Fibroblast of skin of left biceps (primary cell): ENCODE measurements at regions not wholly inside any gene's neighbourhood (a gene's known extent, or its start where the extent isn't known, plus 50 kb on each side); places are given as distances from the start of the nearest gene placed in this dataset.
"Not testable (repeated sequence)": the region's sequence is repeated elsewhere in the genome, so short reads cannot be mapped to it uniquely, and the experiment has no call there.

Experiments used
- DNase-seq, 2 experiments: peaks; one replicate each; pipeline ENCODE4 v3.0.0-alpha.2; 2013; ENCODE audit warnings: low read depth in 2 of 2

GRCh38 chr6:112983713-112984261 is 636.7 kb downstream of the RFPL4B start:
- DNase-seq = no peak

GRCh38 chr6:112984899-112985298 is 637.8 kb downstream of the RFPL4B start:
- DNase-seq = no peak

DNA sequence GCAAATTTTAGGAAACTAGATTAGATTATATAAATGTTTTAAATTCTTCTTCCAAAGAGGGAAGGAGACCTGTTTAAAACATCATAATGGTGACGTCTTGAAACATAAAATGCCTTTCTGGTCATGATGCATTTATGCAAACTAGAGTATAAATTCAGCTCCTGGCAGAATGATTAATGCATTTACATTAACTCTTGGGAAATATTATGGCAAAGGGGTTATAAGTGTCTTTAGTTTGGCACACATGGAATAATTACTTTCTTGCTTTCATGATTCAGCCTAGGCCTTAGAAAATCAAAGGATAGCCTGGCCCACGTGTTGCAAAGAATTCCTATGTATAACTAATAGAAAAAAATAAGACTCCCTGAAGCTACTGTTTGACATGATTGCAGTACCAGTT is 639.2 kb downstream of the RFPL4B start:
- DNase-seq = no peak

GRCh38 chr6:112988748-112989147 is 641.6 kb downstream of the RFPL4B start:
- DNase-seq = no peak

DNA sequence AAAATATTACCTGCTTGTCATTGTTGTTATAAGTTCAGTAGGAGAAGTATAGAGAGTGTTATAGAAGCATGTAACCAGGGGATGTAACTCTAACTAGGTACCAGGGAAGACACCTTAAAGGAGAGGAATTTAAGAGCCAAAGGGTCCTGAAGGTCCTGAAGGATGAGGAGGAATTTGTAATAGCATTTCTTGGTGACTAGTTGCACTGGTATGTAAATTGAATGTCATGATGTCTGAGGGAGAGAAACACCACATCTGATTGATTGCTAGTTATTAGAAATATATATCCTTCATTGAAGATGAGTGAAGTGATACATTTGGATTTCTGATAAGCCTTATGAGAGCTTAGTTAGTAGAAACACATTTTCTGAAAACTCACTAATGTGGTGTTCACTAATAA is 643.8 kb downstream of the RFPL4B start:
- no peak for DNase-seq

DNA sequence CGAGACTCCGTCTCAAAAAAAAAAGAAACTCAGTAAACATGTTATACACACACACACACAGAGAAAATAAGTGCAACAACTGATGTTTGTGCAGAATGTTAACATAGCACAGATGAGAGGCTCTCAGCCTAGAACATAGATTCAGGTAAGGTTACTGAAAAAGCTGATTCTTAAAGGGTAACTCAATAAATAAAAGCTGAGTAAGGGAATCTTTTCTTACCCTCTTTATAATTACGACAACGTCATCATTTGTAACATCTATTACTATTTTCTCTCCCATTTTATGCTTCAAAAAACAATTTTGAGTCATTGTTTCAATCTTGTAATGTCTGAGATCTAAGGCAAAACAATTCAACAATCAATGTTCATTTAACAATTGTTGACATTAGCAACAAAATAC is 644.8 kb downstream of the RFPL4B start:
- no peak for DNase-seq

DNA sequence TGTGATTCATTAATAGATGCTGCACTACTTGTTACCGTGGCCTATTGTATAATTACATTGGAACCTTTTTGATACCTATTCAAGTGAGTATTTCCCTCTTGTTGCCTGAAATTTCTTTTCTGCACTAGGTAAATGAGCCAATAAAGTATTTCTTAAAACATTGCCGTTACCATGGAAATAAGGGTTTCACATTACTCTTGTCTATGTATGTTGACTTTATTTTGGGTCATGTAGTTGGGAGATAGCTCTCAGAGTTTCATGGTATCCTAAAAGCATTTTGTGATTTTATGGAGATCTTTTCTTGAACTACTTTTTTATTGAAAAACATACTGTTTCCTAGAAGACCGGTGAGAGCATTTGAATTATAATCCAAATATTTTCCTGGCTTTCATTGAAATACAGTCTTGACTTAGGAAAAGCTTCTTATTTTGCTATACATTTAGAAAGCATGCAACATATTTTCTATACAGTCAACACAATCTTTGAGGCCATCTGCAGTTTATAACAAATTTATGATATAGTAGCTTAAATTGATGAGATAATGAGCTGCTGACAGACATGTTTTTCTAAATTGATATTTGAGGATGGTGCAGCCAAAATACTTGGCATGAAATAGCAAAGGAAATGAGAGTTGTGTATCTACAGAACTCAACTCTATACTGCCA is 650.4 kb downstream of the RFPL4B start:
- no peak for DNase-seq

- no peak for DNase-seq
Measured at GRCh38 chr6:113004054-113004453, 656.9 kb downstream of the RFPL4B start.

DNA sequence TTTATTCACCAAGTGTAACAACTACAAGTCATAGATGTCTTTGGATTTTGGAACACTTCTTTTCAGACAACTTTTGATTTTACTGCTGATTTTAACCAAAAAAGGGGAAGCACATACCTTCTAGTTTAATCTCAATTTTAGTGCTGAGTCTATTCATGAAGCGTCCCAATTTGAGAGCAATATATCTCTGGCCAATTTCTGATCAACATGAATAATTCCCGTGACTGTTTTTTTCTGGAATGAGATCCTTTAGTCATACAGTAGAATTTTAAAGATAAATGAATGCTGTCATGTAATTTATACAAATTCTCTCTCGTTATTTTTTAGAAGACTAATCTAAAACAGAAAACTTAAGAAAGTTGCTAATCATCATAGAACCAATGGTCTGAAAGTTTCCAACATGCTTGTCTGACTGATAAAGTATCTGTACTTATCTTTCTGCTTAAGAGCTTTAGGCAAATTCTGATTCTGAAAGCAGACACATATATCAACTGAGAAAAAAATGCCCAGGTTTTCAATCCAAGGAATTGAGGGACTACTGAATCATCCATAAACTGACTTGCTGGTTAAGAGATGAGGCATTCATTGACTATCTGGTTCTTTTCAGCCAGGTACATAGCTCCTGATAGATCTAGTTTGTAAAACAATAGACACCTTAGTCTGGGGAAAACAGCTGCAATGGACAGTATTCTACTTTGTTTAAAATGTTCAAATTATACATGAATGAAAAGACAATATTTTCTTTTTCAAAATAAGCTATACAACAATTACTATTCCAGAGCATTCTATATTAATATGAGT is 657.5 kb downstream of the RFPL4B start:
- DNase-seq = no peak

- no peak for DNase-seq
Measured at GRCh38 chr6:113006494-113006893, 659.4 kb downstream of the RFPL4B start.

GRCh38 chr6:113009682-113010081 is 662.6 kb downstream of the RFPL4B start:
- peak; percentile 40 to 48 for DNase-seq

- no peak for DNase-seq
Measured at GRCh38 chr6:113010196-113010989, 663.3 kb downstream of the RFPL4B start.

DNA sequence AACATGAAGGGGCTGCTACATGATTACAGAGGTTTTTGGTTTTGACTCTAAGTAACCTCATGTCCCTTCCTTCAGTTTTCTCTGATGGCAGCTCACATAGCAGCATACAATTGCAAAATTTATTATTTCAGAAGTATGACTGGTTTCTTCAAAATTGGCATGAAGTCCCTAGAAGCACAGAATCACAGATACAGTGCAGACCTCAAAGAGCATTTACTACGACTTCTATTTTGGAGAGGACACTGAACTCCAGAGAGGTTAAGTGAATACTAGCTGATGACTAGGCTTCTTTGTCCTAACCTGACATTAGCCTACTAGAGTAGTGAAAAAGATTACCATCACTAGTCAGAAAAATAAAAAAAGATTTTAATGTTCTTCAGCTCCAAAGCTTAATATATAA is 664.3 kb downstream of the RFPL4B start:
- DNase-seq = no peak

DNA sequence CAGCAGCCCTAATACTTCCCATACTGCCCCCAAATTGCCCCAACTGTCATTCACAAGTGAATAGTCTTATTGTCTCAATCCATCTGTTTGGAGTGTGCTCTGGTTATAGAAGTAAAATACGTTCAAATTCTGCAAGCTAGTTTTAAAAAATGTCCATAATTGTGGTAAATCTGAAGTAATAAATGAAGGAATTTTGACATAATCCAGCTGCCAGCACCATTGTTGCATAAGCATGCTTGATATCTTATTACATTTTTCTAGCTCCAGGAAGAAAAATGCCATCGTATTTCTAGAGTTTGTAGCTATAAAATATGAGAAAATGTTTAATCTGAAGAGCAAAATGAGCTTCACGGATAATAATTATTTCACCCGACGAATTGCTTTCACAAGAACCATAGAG is 664.7 kb downstream of the RFPL4B start:
- peak; percentile 58 to 70 for DNase-seq

- DNase-seq = peak; percentile 54 to 61
Measured at GRCh38 chr6:113015249-113015648, 668.1 kb downstream of the RFPL4B start.

GRCh38 chr6:113017353-113017752 is 670.2 kb downstream of the RFPL4B start:
- DNase-seq = peak in 1 of 2 experiments; percentile 33

GRCh38 chr6:113018351-113019151 is 671.4 kb downstream of the RFPL4B start:
- peak; percentile 79 for DNase-seq

GRCh38 chr6:113019176-113019575 is 672.0 kb downstream of the RFPL4B start:
- no peak for DNase-seq

DNA sequence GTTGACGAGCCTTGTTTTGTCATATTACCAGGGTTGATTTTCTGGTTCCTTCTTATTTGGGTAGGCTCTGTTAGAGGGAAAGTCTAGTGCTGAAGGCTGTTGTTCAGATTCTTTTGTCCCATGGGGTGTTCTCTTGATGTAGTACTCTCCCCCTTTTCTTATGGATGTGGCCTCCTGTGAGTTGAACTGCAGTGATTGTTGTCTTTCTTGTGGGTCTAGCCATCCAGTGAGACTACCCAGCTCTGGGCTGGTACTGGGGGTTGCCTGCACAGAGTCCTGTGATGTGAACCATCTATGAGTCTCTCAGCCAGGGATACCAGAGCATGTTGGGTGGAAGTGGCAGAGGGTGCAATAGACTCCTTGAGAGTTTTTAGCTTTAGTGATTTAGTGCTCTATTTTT is 680.6 kb downstream of the RFPL4B start:
- DNase-seq = no peak

GRCh38 chr6:113029161-113029560 is 682.0 kb downstream of the RFPL4B start:
- DNase-seq = not testable (repeated sequence)

- DNase-seq = no peak
Measured at GRCh38 chr6:113031591-113032238, 684.6 kb downstream of the RFPL4B start.
